ENCODE measurements at regions not wholly inside any gene's neighbourhood (a gene's known extent, or its start where the extent isn't known, plus 50 kb on each side); places are given as distances from the start of the nearest gene placed in this dataset.

GRCh38 chr5:42974536-42974935, 65.6 kb downstream of the ANXA2R start:
- TF ChIP-seq EZH2 (IDR thresholded peaks at IDR 0.05; ENCODE audit: borderline replicate concordance) (no peak), CTCF (IDR thresholded peaks at IDR 0.05; ENCODE audit: poor library complexity) (no peak), EZH2phosphoT487 (IDR thresholded peaks at IDR 0.05; ENCODE audit: low read depth, severe bottlenecking, unreplicated experiment) (no peak)

Measured in hepatocyte (in vitro differentiated cells).